PC-3 (cell line): ENCODE measurements at regions not wholly inside any gene's neighbourhood (a gene's known extent, or its start where the extent isn't known, plus 50 kb on each side); places are given as distances from the start of the nearest gene placed in this dataset.

Experiments used
- EZH2phosphoT487 ChIP-seq: fragments of 300-600 bp; sonication (generic); IDR thresholded peaks from 2 replicates; pipeline ENCODE4 v1.6.1; 2018; ENCODE audit warnings: mild to moderate bottlenecking, antibody characterized with exemption, low read length, borderline replicate concordance
- TF ChIP-seq, protein P1 (sequence below): fragments of 300-600 bp; sonication (generic); conservative IDR thresholded peaks from 2 replicates; pipeline ENCODE4 v1.5.1; 2017; ENCODE audit warnings: antibody characterized with exemption, low read depth, mild to moderate bottlenecking, low read length

DNA sequence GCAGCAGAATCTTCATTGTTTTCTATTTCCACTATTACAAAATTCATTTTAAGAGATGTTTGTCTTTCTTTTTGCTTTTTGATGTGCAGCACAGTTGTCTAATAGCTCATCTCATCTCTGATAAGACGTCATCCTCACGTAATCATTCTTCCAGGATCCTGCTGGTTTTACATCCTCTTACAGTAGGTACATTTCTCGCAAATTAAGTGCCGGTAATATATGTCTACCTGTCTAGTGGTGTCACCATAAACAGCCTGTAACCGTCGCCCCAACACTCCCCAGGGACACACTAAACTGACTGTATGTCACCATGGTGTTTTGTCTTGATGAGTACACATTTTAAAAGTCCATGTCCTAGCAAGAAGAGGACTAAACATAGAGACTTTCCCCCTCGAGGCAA lies 94.5 kb upstream of the VSTM2B start:
- TF ChIP-seq, protein P1, sequence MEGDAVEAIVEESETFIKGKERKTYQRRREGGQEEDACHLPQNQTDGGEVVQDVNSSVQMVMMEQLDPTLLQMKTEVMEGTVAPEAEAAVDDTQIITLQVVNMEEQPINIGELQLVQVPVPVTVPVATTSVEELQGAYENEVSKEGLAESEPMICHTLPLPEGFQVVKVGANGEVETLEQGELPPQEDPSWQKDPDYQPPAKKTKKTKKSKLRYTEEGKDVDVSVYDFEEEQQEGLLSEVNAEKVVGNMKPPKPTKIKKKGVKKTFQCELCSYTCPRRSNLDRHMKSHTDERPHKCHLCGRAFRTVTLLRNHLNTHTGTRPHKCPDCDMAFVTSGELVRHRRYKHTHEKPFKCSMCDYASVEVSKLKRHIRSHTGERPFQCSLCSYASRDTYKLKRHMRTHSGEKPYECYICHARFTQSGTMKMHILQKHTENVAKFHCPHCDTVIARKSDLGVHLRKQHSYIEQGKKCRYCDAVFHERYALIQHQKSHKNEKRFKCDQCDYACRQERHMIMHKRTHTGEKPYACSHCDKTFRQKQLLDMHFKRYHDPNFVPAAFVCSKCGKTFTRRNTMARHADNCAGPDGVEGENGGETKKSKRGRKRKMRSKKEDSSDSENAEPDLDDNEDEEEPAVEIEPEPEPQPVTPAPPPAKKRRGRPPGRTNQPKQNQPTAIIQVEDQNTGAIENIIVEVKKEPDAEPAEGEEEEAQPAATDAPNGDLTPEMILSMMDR, result no peak
- TF ChIP-seq EZH2phosphoT487, result no peak
